ENCODE measurements at regions not wholly inside any gene's neighbourhood (a gene's known extent, or its start where the extent isn't known, plus 50 kb on each side); places are given as distances from the start of the nearest gene placed in this dataset.

- no peak for TF ChIP-seq CEBPB (IDR thresholded peaks at IDR 0.05; ENCODE audit: low read depth, low read length)
- TF ChIP-seq RAD21 (IDR thresholded peaks at IDR 0.05; ENCODE audit: low read length) = no peak
- TF ChIP-seq CHD1 (IDR thresholded peaks at IDR 0.05; ENCODE audit: low read depth, low read length) = no peak
- TF ChIP-seq, protein P1, sequence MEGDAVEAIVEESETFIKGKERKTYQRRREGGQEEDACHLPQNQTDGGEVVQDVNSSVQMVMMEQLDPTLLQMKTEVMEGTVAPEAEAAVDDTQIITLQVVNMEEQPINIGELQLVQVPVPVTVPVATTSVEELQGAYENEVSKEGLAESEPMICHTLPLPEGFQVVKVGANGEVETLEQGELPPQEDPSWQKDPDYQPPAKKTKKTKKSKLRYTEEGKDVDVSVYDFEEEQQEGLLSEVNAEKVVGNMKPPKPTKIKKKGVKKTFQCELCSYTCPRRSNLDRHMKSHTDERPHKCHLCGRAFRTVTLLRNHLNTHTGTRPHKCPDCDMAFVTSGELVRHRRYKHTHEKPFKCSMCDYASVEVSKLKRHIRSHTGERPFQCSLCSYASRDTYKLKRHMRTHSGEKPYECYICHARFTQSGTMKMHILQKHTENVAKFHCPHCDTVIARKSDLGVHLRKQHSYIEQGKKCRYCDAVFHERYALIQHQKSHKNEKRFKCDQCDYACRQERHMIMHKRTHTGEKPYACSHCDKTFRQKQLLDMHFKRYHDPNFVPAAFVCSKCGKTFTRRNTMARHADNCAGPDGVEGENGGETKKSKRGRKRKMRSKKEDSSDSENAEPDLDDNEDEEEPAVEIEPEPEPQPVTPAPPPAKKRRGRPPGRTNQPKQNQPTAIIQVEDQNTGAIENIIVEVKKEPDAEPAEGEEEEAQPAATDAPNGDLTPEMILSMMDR (conservative IDR thresholded peaks at IDR 0.05; ENCODE audit: low read depth, low read length) = no peak
- TF ChIP-seq POLR2A (IDR thresholded peaks at IDR 0.05; ENCODE audit: low read depth, low read length) = no peak
These were observed 739.7 kb upstream of the DDX18 start for GRCh38 chr2:117074756-117075155.
